H9 (cell line): ENCODE measurements at regions not wholly inside any gene's neighbourhood (a gene's known extent, or its start where the extent isn't known, plus 50 kb on each side); places are given as distances from the start of the nearest gene placed in this dataset.

ENCODE experiments used
- DNase-seq: peaks from one replicate; pipeline ENCODE4 v3.0.0-alpha.2; 2017
- H2AFZ ChIP-seq: one replicate; pipeline ENCODE4 v1.6.1; 2013; ENCODE audit warnings: mild to moderate bottlenecking, low read length, control low read depth, moderate library complexity
- H2AK5ac ChIP-seq: 2 replicates; pipeline ENCODE4 v1.6.1; 2013; ENCODE audit warnings: low read length, control low read depth, mixed read lengths; ENCODE audit not compliant: insufficient read length
- H2BK120ac ChIP-seq: one replicate; pipeline ENCODE4 v1.6.1; 2013; ENCODE audit warnings: low read depth, mild to moderate bottlenecking, low read length, control low read depth, inconsistent platforms; ENCODE audit not compliant: poor library complexity, severe bottlenecking
- H2BK12ac ChIP-seq: 2 replicates; pipeline ENCODE4 v1.6.1; 2013; ENCODE audit warnings: low read length, control low read depth, mixed read lengths, low read depth; ENCODE audit not compliant: insufficient read length
- H2BK15ac ChIP-seq: 2 replicates; pipeline ENCODE4 v1.6.1; 2013; ENCODE audit warnings: low read depth, low read length, control low read depth
- H2BK20ac ChIP-seq: one replicate; pipeline ENCODE4 v1.6.1; 2013; ENCODE audit warnings: low read depth, mild to moderate bottlenecking, low read length, control low read depth, inconsistent platforms; ENCODE audit not compliant: poor library complexity, severe bottlenecking
- H2BK5ac ChIP-seq: 2 replicates; pipeline ENCODE4 v1.6.1; 2013; ENCODE audit warnings: low read length, control low read depth, mixed read lengths; ENCODE audit not compliant: insufficient read length
- H3K14ac ChIP-seq: 2 replicates; pipeline ENCODE4 v1.6.1; 2013; ENCODE audit warnings: low read length, control low read depth; ENCODE audit not compliant: insufficient read depth
- H3K18ac ChIP-seq: 2 replicates; pipeline ENCODE4 v1.6.1; 2013; ENCODE audit warnings: low read depth, mild to moderate bottlenecking, mixed read lengths, low read length, control low read depth; ENCODE audit not compliant: insufficient read length
- H3K23ac ChIP-seq: 2 replicates; pipeline ENCODE4 v1.6.1; 2013; ENCODE audit warnings: low read length, control low read depth, mixed read lengths, low read depth; ENCODE audit not compliant: insufficient read length
- H3K23me2 ChIP-seq: 2 replicates; pipeline ENCODE4 v1.6.1; 2013; ENCODE audit warnings: low read depth, mild to moderate bottlenecking, mixed read lengths, low read length, control low read depth; ENCODE audit not compliant: insufficient read length, poor library complexity, severe bottlenecking
- H3K27ac ChIP-seq: 2 replicates; pipeline ENCODE4 v1.5.1; 2013; ENCODE audit warnings: low read length, control low read depth, mixed read lengths, low read depth; ENCODE audit not compliant: insufficient read length
- H3K27me3 ChIP-seq: 2 replicates; pipeline ENCODE4 v1.6.1; 2013; ENCODE audit warnings: low read length, control low read depth, inconsistent platforms; ENCODE audit not compliant: insufficient read depth
- H3K4ac ChIP-seq: 2 replicates; pipeline ENCODE4 v1.6.1; 2013; ENCODE audit warnings: low read depth, mild to moderate bottlenecking, control low read depth, inconsistent platforms, low read length, moderate library complexity
- H3K4me1 ChIP-seq: 2 replicates; pipeline ENCODE4 v1.6.1; 2013; ENCODE audit warnings: low read length, control low read depth, inconsistent platforms; ENCODE audit not compliant: insufficient read depth
- H3K4me2 ChIP-seq: 2 replicates; pipeline ENCODE4 v1.6.1; 2013; ENCODE audit warnings: low read length, control low read depth, mixed read lengths; ENCODE audit not compliant: insufficient read length, insufficient read depth
- H3K56ac ChIP-seq: 2 replicates; pipeline ENCODE4 v1.6.1; 2013; ENCODE audit warnings: low read depth, mild to moderate bottlenecking, mixed read lengths, low read length, control low read depth; ENCODE audit not compliant: insufficient read length
- H3K79me1 ChIP-seq: 2 replicates; pipeline ENCODE4 v1.6.1; 2013; ENCODE audit warnings: low read depth, mild to moderate bottlenecking, moderate library complexity, low read length, control low read depth, inconsistent platforms; ENCODE audit not compliant: insufficient read depth, poor library complexity, severe bottlenecking
- H3K79me2 ChIP-seq: 2 replicates; pipeline ENCODE4 v1.6.1; 2013; ENCODE audit warnings: low read length, control low read depth, inconsistent platforms; ENCODE audit not compliant: insufficient read depth
- H3K9ac ChIP-seq: 2 replicates; pipeline ENCODE4 v1.6.1; 2013; ENCODE audit warnings: low read length, control low read depth, mixed read lengths; ENCODE audit not compliant: insufficient read length; ENCODE audit errors: extremely low read depth
- H3K9me3 ChIP-seq: one replicate; pipeline ENCODE4 v1.6.1; 2013; ENCODE audit warnings: low read depth, low read length, inconsistent platforms; ENCODE audit not compliant: control insufficient read depth
- H3T11ph ChIP-seq: one replicate; pipeline ENCODE4 v1.6.1; 2013; ENCODE audit warnings: mild to moderate bottlenecking, low read length, control low read depth, inconsistent platforms
- H4K20me1 ChIP-seq: one replicate; pipeline ENCODE4 v1.6.1; 2013; ENCODE audit not compliant: control insufficient read depth, insufficient read length, insufficient read depth
- H4K5ac ChIP-seq: 2 replicates; pipeline ENCODE4 v1.6.1; 2013; ENCODE audit warnings: low read depth, mild to moderate bottlenecking, mixed read lengths, low read length, control low read depth; ENCODE audit not compliant: insufficient read length
- H4K8ac ChIP-seq: replicated peaks from 2 replicates; pipeline ENCODE4 v1.6.1; 2013; ENCODE audit warnings: low read length, control low read depth, mixed read lengths, low read depth; ENCODE audit not compliant: insufficient read length
- H4K91ac ChIP-seq: 2 replicates; pipeline ENCODE4 v1.6.1; 2013; ENCODE audit warnings: low read depth, mild to moderate bottlenecking, moderate library complexity, mixed read lengths, low read length, control low read depth; ENCODE audit not compliant: insufficient read length
- H3K27ac Mint-ChIP-seq, 3 experiments: 2 replicates in 2 of 3; 3 replicates in 1 of 3; pipeline ENCODE4 v1.8.0; 2020 to 2021; ENCODE audit warnings: mixed read lengths in 3 of 3, mild to moderate bottlenecking in 1 of 3, moderate library complexity in 1 of 3
- H3K27me3 Mint-ChIP-seq: 2 replicates; pipeline ENCODE4 v1.8.0; 2021; ENCODE audit warnings: low read depth, mild to moderate bottlenecking, moderate library complexity, mixed read lengths
- H3K36me3 Mint-ChIP-seq, 3 experiments: 2 replicates in 2 of 3; 3 replicates in 1 of 3; pipeline ENCODE4 v1.8.0; 2020 to 2021; ENCODE audit warnings: low read depth in 3 of 3, mixed read lengths in 3 of 3; ENCODE audit not compliant: insufficient read depth in 1 of 3
- H3K4me1 Mint-ChIP-seq, 2 experiments: 2 replicates each; pipeline ENCODE4 v1.8.0; 2020; ENCODE audit warnings: mixed read lengths in 2 of 2
- H3K4me3 Mint-ChIP-seq, 2 experiments: 2 replicates in 1 of 2; 3 replicates in 1 of 2; pipeline ENCODE4 v1.8.0; 2020 to 2021; ENCODE audit warnings: mild to moderate bottlenecking in 2 of 2, mixed read lengths in 2 of 2, moderate library complexity in 1 of 2
- H3K9me3 Mint-ChIP-seq, 2 experiments: 2 replicates in 1 of 2; 3 replicates in 1 of 2; pipeline ENCODE4 v1.8.0; 2020; ENCODE audit warnings: mild to moderate bottlenecking in 2 of 2, mixed read lengths in 2 of 2, moderate library complexity in 1 of 2
- WGBS: extraction: QIAGEN DNeasy Blood & Tissue Kit; methylation state at CpG from one replicate; pipeline ENCODE4 v1.1.7; 2013; ENCODE audit warnings: missing lambda C conversion rate, low lambda C conversion rate, mixed read lengths; ENCODE audit not compliant: insufficient read length; ENCODE audit errors: extremely low coverage; 5-methylcytosine and 5-hydroxymethylcytosine counted together
- TF ChIP-seq, protein P1 (sequence below): fragments of 200-600 bp; sonication (generic); conservative IDR thresholded peaks from 3 replicates; pipeline ENCODE4 v1.8.0; 2021; ENCODE audit warnings: antibody characterized with exemption, mild to moderate bottlenecking

DNA sequence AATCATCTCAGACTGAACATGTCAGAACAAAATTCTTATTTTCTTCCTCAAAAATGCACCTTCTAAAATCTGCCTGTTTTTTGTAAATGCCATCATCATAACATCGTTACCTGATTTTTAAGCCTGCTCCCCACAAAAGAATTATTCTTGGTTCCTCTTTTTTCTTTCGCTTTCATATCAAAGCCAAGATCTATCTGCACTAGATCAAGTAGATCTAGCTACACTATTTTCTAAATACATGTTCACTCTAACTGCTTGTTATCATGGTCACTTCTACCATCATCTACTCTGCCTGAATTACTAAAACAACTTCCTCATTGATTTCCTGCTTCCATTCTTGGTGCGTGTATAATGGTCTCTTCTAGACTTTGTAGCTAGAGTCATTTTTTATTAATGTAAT lies 217.7 kb downstream of the ARPP21 start:
- H3K23ac ChIP-seq = no peak overlapping the region
- Mint-ChIP-seq H3K4me1 (no peaks in the 10 kb centered on the region), H3K4me3 (no peak overlapping the region), H3K9me3 (no peaks in the 10 kb centered on the region), H3K27ac (no peak overlapping the region), H3K36me3 (no peaks in the 10 kb centered on the region), H3K27me3 (peaks cover 2% of the 10 kb centered on the region; the same call in 1 of the 2 replicates)
- H2AFZ ChIP-seq = no peak overlapping the region
- no peak overlapping the region for H2BK120ac ChIP-seq
- no peak overlapping the region for H3K4ac ChIP-seq
- H2BK20ac ChIP-seq = no peak overlapping the region
- no peak overlapping the region for H4K8ac ChIP-seq
- H2BK5ac ChIP-seq = no peak overlapping the region
- no peak overlapping the region for H4K91ac ChIP-seq
- H3K79me1 ChIP-seq = no peaks in the 10 kb centered on the region
- no peaks in the 10 kb centered on the region for H3K9me3 ChIP-seq
- H3K27me3 ChIP-seq = no peaks in the 10 kb centered on the region
- no peaks in the 10 kb centered on the region for H4K20me1 ChIP-seq
- H3K14ac ChIP-seq = no peak overlapping the region
- H3K4me2 ChIP-seq = no peak overlapping the region
- no peak overlapping the region for H3K27ac ChIP-seq
- TF ChIP-seq, protein P1, sequence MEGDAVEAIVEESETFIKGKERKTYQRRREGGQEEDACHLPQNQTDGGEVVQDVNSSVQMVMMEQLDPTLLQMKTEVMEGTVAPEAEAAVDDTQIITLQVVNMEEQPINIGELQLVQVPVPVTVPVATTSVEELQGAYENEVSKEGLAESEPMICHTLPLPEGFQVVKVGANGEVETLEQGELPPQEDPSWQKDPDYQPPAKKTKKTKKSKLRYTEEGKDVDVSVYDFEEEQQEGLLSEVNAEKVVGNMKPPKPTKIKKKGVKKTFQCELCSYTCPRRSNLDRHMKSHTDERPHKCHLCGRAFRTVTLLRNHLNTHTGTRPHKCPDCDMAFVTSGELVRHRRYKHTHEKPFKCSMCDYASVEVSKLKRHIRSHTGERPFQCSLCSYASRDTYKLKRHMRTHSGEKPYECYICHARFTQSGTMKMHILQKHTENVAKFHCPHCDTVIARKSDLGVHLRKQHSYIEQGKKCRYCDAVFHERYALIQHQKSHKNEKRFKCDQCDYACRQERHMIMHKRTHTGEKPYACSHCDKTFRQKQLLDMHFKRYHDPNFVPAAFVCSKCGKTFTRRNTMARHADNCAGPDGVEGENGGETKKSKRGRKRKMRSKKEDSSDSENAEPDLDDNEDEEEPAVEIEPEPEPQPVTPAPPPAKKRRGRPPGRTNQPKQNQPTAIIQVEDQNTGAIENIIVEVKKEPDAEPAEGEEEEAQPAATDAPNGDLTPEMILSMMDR = no peak
- H3K79me2 ChIP-seq = no peaks in the 10 kb centered on the region
- no peak overlapping the region for H3T11ph ChIP-seq
- H3K4me1 ChIP-seq = no peaks in the 10 kb centered on the region
- H3K9ac ChIP-seq = no peak overlapping the region
- no peak overlapping the region for H3K18ac ChIP-seq
- H3K23me2 ChIP-seq = no peaks in the 10 kb centered on the region
- H2AK5ac ChIP-seq = no peak overlapping the region
- H2BK15ac ChIP-seq = no peak overlapping the region
- no peak overlapping the region for H4K5ac ChIP-seq
- no CpG with 5 or more reads among the region's 3 CpGs for WGBS
- no peak overlapping the region for H3K56ac ChIP-seq
- no peak overlapping the region for H2BK12ac ChIP-seq
- no peak for DNase-seq
